SH-SY5Y (cell line): ENCODE measurements at regions not wholly inside any gene's neighbourhood (a gene's known extent, or its start where the extent isn't known, plus 50 kb on each side); places are given as distances from the start of the nearest gene placed in this dataset.

Experiments used
- GATA2 ChIP-seq: IDR thresholded peaks from 2 replicates; pipeline ENCODE4 v1.6.1; 2011; ENCODE audit warnings: mild to moderate bottlenecking, low read depth, low read length
- GATA3 ChIP-seq: IDR thresholded peaks from 2 replicates; pipeline ENCODE4 v1.6.1; 2011; ENCODE audit warnings: low read depth, mild to moderate bottlenecking, low read length, moderate library complexity

GRCh38 chrX:20974326-20974725 lies 399.9 kb upstream of the CNKSR2 start:
- TF ChIP-seq GATA2 (no peak), GATA3 (no peak)
